Smooth muscle cell (in vitro differentiated cells): ENCODE measurements at regions not wholly inside any gene's neighbourhood (a gene's known extent, or its start where the extent isn't known, plus 50 kb on each side); places are given as distances from the start of the nearest gene placed in this dataset.
A peak's percentile ranks its signal among the peaks of the same experiment; 100 is the strongest.

ENCODE experiments used
- DNase-seq: peaks from one replicate; lab custom pipeline; 2025; ENCODE audit not compliant: unreplicated experiment; lab: John Stamatoyannopoulos, UW
- H2AFZ ChIP-seq: fragments of 200-600 bp; sonication (generic); 2 replicates; pipeline ENCODE4 v1.6.0; 2016; ENCODE audit warnings: antibody characterized with exemption, low read depth, mild to moderate bottlenecking
- H3F3A ChIP-seq: fragments of 200-600 bp; sonication (generic); 2 replicates; pipeline ENCODE4 v1.6.0; 2017; ENCODE audit warnings: antibody characterized with exemption, low read depth
- H3K27ac ChIP-seq: fragments of 200-600 bp; sonication (generic); 2 replicates; pipeline ENCODE4 v1.5.1; 2016; ENCODE audit warnings: low read depth, mild to moderate bottlenecking
- H3K27me3 ChIP-seq: fragments of 200-600 bp; sonication (generic); 2 replicates; pipeline ENCODE4 v1.6.1; 2016; ENCODE audit warnings: low read depth, mild to moderate bottlenecking
- H3K36me3 ChIP-seq: fragments of 200-600 bp; sonication (generic); 2 replicates; pipeline ENCODE4 v1.5.1; 2016; ENCODE audit warnings: low read depth
- H3K4me1 ChIP-seq: fragments of 200-600 bp; sonication (generic); 2 replicates; pipeline ENCODE4 v1.5.1; 2016; ENCODE audit warnings: low read depth
- H3K4me2 ChIP-seq: fragments of 200-600 bp; sonication (generic); 2 replicates; pipeline ENCODE4 v1.6.0; 2016; ENCODE audit warnings: mild to moderate bottlenecking
- H3K4me3 ChIP-seq: fragments of 200-600 bp; sonication (generic); 2 replicates; pipeline ENCODE4 v1.5.1; 2016; ENCODE audit warnings: mild to moderate bottlenecking
- H3K79me2 ChIP-seq: fragments of 200-600 bp; sonication (generic); 2 replicates; pipeline ENCODE4 v1.6.0; 2016; ENCODE audit warnings: low read depth, mild to moderate bottlenecking
- H3K9ac ChIP-seq: fragments of 200-600 bp; sonication (generic); 2 replicates; pipeline ENCODE4 v1.6.0; 2016; ENCODE audit warnings: low read depth
- H3K9me3 ChIP-seq: fragments of 200-600 bp; sonication (generic); replicated peaks from 2 replicates; pipeline ENCODE4 v1.5.1; 2016; ENCODE audit warnings: low read depth
- H4K20me1 ChIP-seq: fragments of 200-600 bp; sonication (generic); 2 replicates; pipeline ENCODE4 v1.6.0; 2016; ENCODE audit warnings: low read depth
- WGBS: methylation state at CpG from one replicate; pipeline ENCODE4 v1.1.7; 2016; ENCODE audit warnings: low lambda C conversion rate; 5-methylcytosine and 5-hydroxymethylcytosine counted together
- TF ChIP-seq, protein P1 (sequence below): fragments of 200-600 bp; sonication (generic); IDR thresholded peaks from 2 replicates; pipeline ENCODE4 v1.5.1; 2017; ENCODE audit warnings: borderline replicate concordance, mild to moderate bottlenecking, antibody characterized with exemption; ENCODE audit not compliant: insufficient read depth, poor library complexity, severe bottlenecking

- H3K79me2 ChIP-seq: no peaks in the 10 kb centered on the region
- no peak overlapping the region for H3K9ac ChIP-seq
- no peaks in the 10 kb centered on the region for H3K9me3 ChIP-seq
- no peak overlapping the region for H2AFZ ChIP-seq
- H3K36me3 ChIP-seq: no peaks in the 10 kb centered on the region
- H3K27ac ChIP-seq: no peak overlapping the region
- no peaks in the 10 kb centered on the region for H4K20me1 ChIP-seq
- no peak overlapping the region for H3K4me2 ChIP-seq
- DNase-seq: no peak
- TF ChIP-seq, protein P1, sequence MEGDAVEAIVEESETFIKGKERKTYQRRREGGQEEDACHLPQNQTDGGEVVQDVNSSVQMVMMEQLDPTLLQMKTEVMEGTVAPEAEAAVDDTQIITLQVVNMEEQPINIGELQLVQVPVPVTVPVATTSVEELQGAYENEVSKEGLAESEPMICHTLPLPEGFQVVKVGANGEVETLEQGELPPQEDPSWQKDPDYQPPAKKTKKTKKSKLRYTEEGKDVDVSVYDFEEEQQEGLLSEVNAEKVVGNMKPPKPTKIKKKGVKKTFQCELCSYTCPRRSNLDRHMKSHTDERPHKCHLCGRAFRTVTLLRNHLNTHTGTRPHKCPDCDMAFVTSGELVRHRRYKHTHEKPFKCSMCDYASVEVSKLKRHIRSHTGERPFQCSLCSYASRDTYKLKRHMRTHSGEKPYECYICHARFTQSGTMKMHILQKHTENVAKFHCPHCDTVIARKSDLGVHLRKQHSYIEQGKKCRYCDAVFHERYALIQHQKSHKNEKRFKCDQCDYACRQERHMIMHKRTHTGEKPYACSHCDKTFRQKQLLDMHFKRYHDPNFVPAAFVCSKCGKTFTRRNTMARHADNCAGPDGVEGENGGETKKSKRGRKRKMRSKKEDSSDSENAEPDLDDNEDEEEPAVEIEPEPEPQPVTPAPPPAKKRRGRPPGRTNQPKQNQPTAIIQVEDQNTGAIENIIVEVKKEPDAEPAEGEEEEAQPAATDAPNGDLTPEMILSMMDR: no peak
- H3K4me1 ChIP-seq: no peaks in the 10 kb centered on the region
- no peaks in the 10 kb centered on the region for H3F3A ChIP-seq
- H3K4me3 ChIP-seq: no peak overlapping the region
- H3K27me3 ChIP-seq: no peaks in the 10 kb centered on the region
These were observed 293.9 kb upstream of the TARS1 start for GRCh38 chr5:33146881-33147280.

DNA sequence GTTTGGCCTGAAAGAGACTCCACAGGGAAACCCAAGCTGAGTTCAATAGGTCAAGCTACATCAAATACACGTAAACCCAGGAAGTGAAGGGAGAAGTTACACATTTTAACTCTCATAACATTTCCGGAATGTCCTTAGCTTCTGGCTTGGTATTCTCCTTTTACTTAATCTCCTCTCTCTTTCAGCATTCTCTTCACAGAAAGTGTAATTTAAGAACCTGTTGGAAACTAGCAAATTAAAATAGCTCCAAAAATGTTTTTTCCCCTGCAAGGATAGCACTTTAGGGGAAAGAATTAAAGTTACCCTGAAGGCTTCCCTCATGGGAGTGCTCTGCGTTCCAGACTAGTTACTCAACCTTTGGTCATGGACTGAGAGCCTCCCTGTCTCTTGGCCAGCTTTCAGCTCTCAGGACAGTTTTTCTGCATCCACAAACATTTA, 292.7 kb upstream of the TARS1 start:
- Histone ChIP-seq H4K20me1 (no peaks in the 10 kb centered on the region), H3F3A (no peaks in the 10 kb centered on the region), H3K9ac (no peak overlapping the region), H3K27ac (peak overlapping the region; percentile 17), H3K4me1 (no peaks in the 10 kb centered on the region), H3K4me3 (no peak overlapping the region), H3K27me3 (no peaks in the 10 kb centered on the region), H3K36me3 (no peaks in the 10 kb centered on the region), H3K9me3 (no peaks in the 10 kb centered on the region), H3K4me2 (peak overlapping the region; percentile 17), H3K79me2 (no peaks in the 10 kb centered on the region), H2AFZ (no peak overlapping the region)
- DNase-seq: no peak
- TF ChIP-seq, protein P1: no peak
- WGBS: 55% methylated on average over 3 of the region's 3 CpGs

- TF ChIP-seq, protein P1: no peak
- H4K20me1 ChIP-seq: no peaks in the 10 kb centered on the region
- no peak overlapping the region for H2AFZ ChIP-seq
These were observed 287.4 kb upstream of the TARS1 start for GRCh38 chr5:33153372-33153771.

GRCh38 chr5:33153831-33154230, 286.9 kb upstream of the TARS1 start:
- Histone ChIP-seq H3K9me3 (no peaks in the 10 kb centered on the region), H3K36me3 (no peaks in the 10 kb centered on the region), H3K9ac (no peak overlapping the region), H3K4me3 (no peak overlapping the region), H4K20me1 (no peaks in the 10 kb centered on the region), H3K4me2 (no peak overlapping the region), H3K27ac (no peak overlapping the region), H3F3A (no peaks in the 10 kb centered on the region), H2AFZ (no peak overlapping the region), H3K79me2 (no peaks in the 10 kb centered on the region), H3K27me3 (no peaks in the 10 kb centered on the region), H3K4me1 (no peaks in the 10 kb centered on the region)
- DNase-seq: no peak
- TF ChIP-seq, protein P1: no peak
- WGBS: 70% methylated on average over 1 of the region's 1 CpG

More at GRCh38 chr5:33153372-33153771, 287.4 kb upstream of the TARS1 start:
- no peaks in the 10 kb centered on the region for H3K9me3 ChIP-seq
- WGBS: 96% methylated on average over 1 of the region's 1 CpG
- H3K4me2 ChIP-seq: no peak overlapping the region
- no peaks in the 10 kb centered on the region for H3K27me3 ChIP-seq
- no peak overlapping the region for H3K27ac ChIP-seq
- no peak for DNase-seq
- H3K36me3 ChIP-seq: no peaks in the 10 kb centered on the region
- no peaks in the 10 kb centered on the region for H3K4me1 ChIP-seq
- no peak overlapping the region for H3K4me3 ChIP-seq
- no peaks in the 10 kb centered on the region for H3K79me2 ChIP-seq
- H3F3A ChIP-seq: no peaks in the 10 kb centered on the region
- H3K9ac ChIP-seq: no peak overlapping the region
